ENCODE measurements at regions not wholly inside any gene's neighbourhood (a gene's known extent, or its start where the extent isn't known, plus 50 kb on each side); places are given as distances from the start of the nearest gene placed in this dataset.
A peak's percentile ranks its signal among the peaks of the same experiment; 100 is the strongest.

DNA sequence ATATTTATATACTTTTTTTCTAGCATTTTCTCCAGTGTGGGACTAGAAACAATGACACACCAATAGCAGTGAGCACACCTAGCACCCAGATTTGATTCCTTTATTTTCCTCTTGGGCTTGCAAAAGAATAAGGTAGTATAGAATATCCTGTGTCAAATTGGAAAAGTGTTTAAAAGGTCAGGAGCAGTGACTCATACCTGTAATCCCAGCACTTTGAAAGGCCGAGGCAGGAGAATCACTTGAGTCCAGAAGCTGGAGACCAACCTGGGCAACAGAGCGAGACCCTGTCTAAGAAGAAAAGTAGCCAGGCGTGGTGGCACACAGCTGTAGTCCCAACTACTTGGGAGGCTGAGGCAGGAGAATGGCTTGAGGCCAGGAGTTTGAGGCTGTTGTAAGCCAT lies 53.8 kb upstream of the SGPP1 start:
- Histone ChIP-seq H3K27me3 (ENCODE audit: control insufficient read depth in 2 of 2, insufficient read depth in 2 of 2, low read length in 2 of 2) (no peaks in the 10 kb centered on the region), H3K36me3 (ENCODE audit: control insufficient read depth in 2 of 2, insufficient read depth in 2 of 2, low read length in 2 of 2) (no peaks in the 10 kb centered on the region), H3K9me3 (ENCODE audit: control insufficient read depth in 2 of 2, low read length in 2 of 2) (no peaks in the 10 kb centered on the region), H3K9ac (ENCODE audit: low read depth in 1 of 2, low read length in 2 of 2) (no peak overlapping the region), H3K27ac (ENCODE audit: low read depth in 2 of 2, low read length in 2 of 2) (no peak overlapping the region), H3K4me3 (ENCODE audit: low read length in 2 of 2) (no peak overlapping the region), H3K4me1 (ENCODE audit: control insufficient read depth in 2 of 2, insufficient read depth in 2 of 2, low read length in 2 of 2) (no peaks in the 10 kb centered on the region)

DNA sequence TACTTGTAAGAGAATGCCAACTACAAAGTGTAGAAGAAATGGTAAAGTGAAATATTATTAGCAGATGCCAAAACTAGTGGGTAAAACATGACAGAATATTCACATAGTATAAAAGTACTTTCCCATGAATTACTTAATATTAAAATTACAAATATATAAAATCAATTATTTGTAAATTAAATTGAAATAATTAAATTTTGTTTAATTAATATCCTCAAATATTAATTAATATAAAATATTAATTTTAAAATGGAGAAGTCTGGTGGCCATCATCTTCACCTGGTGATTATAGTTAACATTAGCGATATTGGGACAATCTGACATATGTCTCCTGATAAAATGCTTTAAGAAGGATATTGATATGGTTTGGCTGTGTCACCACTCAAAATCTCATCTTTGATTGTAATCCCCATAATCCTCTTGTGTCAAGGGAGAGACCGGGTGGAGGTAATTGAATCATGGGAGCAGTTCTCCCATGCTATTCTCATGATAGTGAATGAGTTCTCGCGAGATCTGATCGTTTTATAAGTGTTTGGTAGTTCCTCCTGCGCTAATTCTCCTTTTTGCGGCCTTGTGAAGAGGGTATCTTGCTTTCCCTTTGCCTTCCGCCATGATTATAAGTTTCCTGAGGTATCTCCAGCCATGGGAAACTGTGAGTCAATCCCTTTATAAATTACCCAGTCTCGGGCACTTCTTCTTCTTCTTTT lies 55.0 kb upstream of the SGPP1 start:
- H3K9ac ChIP-seq (ENCODE audit: low read depth in 1 of 2, low read length in 2 of 2), result no peak overlapping the region
- no peaks in the 10 kb centered on the region for H3K27me3 ChIP-seq (ENCODE audit: control insufficient read depth in 2 of 2, insufficient read depth in 2 of 2, low read length in 2 of 2)
- no peaks in the 10 kb centered on the region for H3K36me3 ChIP-seq (ENCODE audit: control insufficient read depth in 2 of 2, insufficient read depth in 2 of 2, low read length in 2 of 2)
- H3K4me3 ChIP-seq (ENCODE audit: low read length in 2 of 2), result peak overlapping the region; percentile 8 to 50
- H3K27ac ChIP-seq (ENCODE audit: low read depth in 2 of 2, low read length in 2 of 2), result no peak overlapping the region
- no peaks in the 10 kb centered on the region for H3K9me3 ChIP-seq (ENCODE audit: control insufficient read depth in 2 of 2, low read length in 2 of 2)
- H3K4me1 ChIP-seq (ENCODE audit: control insufficient read depth in 2 of 2, insufficient read depth in 2 of 2, low read length in 2 of 2), result no peaks in the 10 kb centered on the region

- Histone ChIP-seq H3K4me3 (ENCODE audit: low read length in 2 of 2) (no peak overlapping the region), H3K9me3 (ENCODE audit: control insufficient read depth in 2 of 2, low read length in 2 of 2) (no peaks in the 10 kb centered on the region), H3K27ac (ENCODE audit: low read depth in 2 of 2, low read length in 2 of 2) (no peak overlapping the region), H3K4me1 (ENCODE audit: control insufficient read depth in 2 of 2, insufficient read depth in 2 of 2, low read length in 2 of 2) (no peaks in the 10 kb centered on the region), H3K36me3 (ENCODE audit: control insufficient read depth in 2 of 2, insufficient read depth in 2 of 2, low read length in 2 of 2) (no peaks in the 10 kb centered on the region), H3K9ac (ENCODE audit: low read depth in 1 of 2, low read length in 2 of 2) (no peak overlapping the region), H3K27me3 (ENCODE audit: control insufficient read depth in 2 of 2, insufficient read depth in 2 of 2, low read length in 2 of 2) (no peaks in the 10 kb centered on the region)
These were observed 60.4 kb upstream of the SGPP1 start for GRCh38 chr14:63788011-63788933.

GRCh38 chr14:63793376-63793775 lies 59.4 kb upstream of the SYNE2 start:
- H3K27me3 ChIP-seq (ENCODE audit: control insufficient read depth in 2 of 2, insufficient read depth in 2 of 2, low read length in 2 of 2), result no peaks in the 10 kb centered on the region
- H3K27ac ChIP-seq (ENCODE audit: low read depth in 2 of 2, low read length in 2 of 2), result no peak overlapping the region
- no peak overlapping the region for H3K9ac ChIP-seq (ENCODE audit: low read depth in 1 of 2, low read length in 2 of 2)
- H3K4me3 ChIP-seq (ENCODE audit: low read length in 2 of 2), result no peak overlapping the region
- H3K9me3 ChIP-seq (ENCODE audit: control insufficient read depth in 2 of 2, low read length in 2 of 2), result no peaks in the 10 kb centered on the region
- no peaks in the 10 kb centered on the region for H3K36me3 ChIP-seq (ENCODE audit: control insufficient read depth in 2 of 2, insufficient read depth in 2 of 2, low read length in 2 of 2)
- no peaks in the 10 kb centered on the region for H3K4me1 ChIP-seq (ENCODE audit: control insufficient read depth in 2 of 2, insufficient read depth in 2 of 2, low read length in 2 of 2)

- no peak overlapping the region for H3K27ac ChIP-seq (ENCODE audit: low read depth in 2 of 2, low read length in 2 of 2)
- H3K4me1 ChIP-seq (ENCODE audit: control insufficient read depth in 2 of 2, insufficient read depth in 2 of 2, low read length in 2 of 2), result no peaks in the 10 kb centered on the region
- H3K4me3 ChIP-seq (ENCODE audit: low read length in 2 of 2), result no peak overlapping the region
- H3K36me3 ChIP-seq (ENCODE audit: control insufficient read depth in 2 of 2, insufficient read depth in 2 of 2, low read length in 2 of 2), result no peaks in the 10 kb centered on the region
- no peaks in the 10 kb centered on the region for H3K9me3 ChIP-seq (ENCODE audit: control insufficient read depth in 2 of 2, low read length in 2 of 2)
- H3K9ac ChIP-seq (ENCODE audit: low read depth in 1 of 2, low read length in 2 of 2), result no peak overlapping the region
- H3K27me3 ChIP-seq (ENCODE audit: control insufficient read depth in 2 of 2, insufficient read depth in 2 of 2, low read length in 2 of 2), result no peaks in the 10 kb centered on the region
These were observed 57.3 kb upstream of the SYNE2 start for GRCh38 chr14:63795532-63795931.

DNA sequence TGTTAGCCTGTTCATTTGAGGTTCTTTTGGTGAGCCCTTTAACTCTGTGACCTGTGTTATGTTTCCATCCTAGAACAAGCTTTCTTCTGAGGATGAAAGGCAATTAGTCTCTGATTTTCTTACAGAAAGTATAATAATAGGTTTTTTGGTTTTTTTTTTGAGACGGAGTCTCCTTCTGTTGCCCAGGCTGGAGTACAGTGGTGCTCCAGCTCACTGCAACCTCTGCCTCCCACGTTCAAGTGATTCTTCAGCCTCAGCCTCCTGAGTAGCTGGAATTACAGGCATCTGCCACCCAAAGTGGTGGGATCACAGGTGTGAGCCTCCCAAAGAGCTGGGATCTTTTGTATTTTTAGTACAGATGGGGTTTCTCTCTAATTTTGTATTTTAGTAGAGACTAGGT lies 52.7 kb upstream of the SYNE2 start:
- no peaks in the 10 kb centered on the region for H3K36me3 ChIP-seq (ENCODE audit: control insufficient read depth in 2 of 2, insufficient read depth in 2 of 2, low read length in 2 of 2)
- H3K9ac ChIP-seq (ENCODE audit: low read depth in 1 of 2, low read length in 2 of 2), result no peak overlapping the region
- H3K4me3 ChIP-seq (ENCODE audit: low read length in 2 of 2), result peak overlapping the region in 1 of 2 donors; percentile 63
- no peaks in the 10 kb centered on the region for H3K4me1 ChIP-seq (ENCODE audit: control insufficient read depth in 2 of 2, insufficient read depth in 2 of 2, low read length in 2 of 2)
- no peaks in the 10 kb centered on the region for H3K9me3 ChIP-seq (ENCODE audit: control insufficient read depth in 2 of 2, low read length in 2 of 2)
- H3K27ac ChIP-seq (ENCODE audit: low read depth in 2 of 2, low read length in 2 of 2), result no peak overlapping the region
- H3K27me3 ChIP-seq (ENCODE audit: control insufficient read depth in 2 of 2, insufficient read depth in 2 of 2, low read length in 2 of 2), result no peaks in the 10 kb centered on the region

GRCh38 chr14:63800651-63801375 lies 52.0 kb upstream of the SYNE2 start:
- Histone ChIP-seq H3K9me3 (ENCODE audit: control insufficient read depth in 2 of 2, low read length in 2 of 2) (no peaks in the 10 kb centered on the region), H3K4me3 (ENCODE audit: low read length in 2 of 2) (no peak overlapping the region), H3K36me3 (ENCODE audit: control insufficient read depth in 2 of 2, insufficient read depth in 2 of 2, low read length in 2 of 2) (no peaks in the 10 kb centered on the region), H3K9ac (ENCODE audit: low read depth in 1 of 2, low read length in 2 of 2) (no peak overlapping the region), H3K27ac (ENCODE audit: low read depth in 2 of 2, low read length in 2 of 2) (no peak overlapping the region), H3K27me3 (ENCODE audit: control insufficient read depth in 2 of 2, insufficient read depth in 2 of 2, low read length in 2 of 2) (no peaks in the 10 kb centered on the region), H3K4me1 (ENCODE audit: control insufficient read depth in 2 of 2, insufficient read depth in 2 of 2, low read length in 2 of 2) (no peaks in the 10 kb centered on the region)

Measured in mucosa of rectum (tissue), 2 donors.